ENCODE measurements at regions not wholly inside any gene's neighbourhood (a gene's known extent, or its start where the extent isn't known, plus 50 kb on each side); places are given as distances from the start of the nearest gene placed in this dataset.
"Not testable (repeated sequence)": the region's sequence is repeated elsewhere in the genome, so short reads cannot be mapped to it uniquely, and the experiment has no call there.

GRCh38 chr9:63912451-63912850 lies 1372.6 kb downstream of the FOXD4L5 start:
- not testable (repeated sequence) for DNase-seq

GRCh38 chr9:63909076-63909475 lies 1375.9 kb downstream of the FOXD4L5 start:
- DNase-seq, result not testable (repeated sequence)

DNA sequence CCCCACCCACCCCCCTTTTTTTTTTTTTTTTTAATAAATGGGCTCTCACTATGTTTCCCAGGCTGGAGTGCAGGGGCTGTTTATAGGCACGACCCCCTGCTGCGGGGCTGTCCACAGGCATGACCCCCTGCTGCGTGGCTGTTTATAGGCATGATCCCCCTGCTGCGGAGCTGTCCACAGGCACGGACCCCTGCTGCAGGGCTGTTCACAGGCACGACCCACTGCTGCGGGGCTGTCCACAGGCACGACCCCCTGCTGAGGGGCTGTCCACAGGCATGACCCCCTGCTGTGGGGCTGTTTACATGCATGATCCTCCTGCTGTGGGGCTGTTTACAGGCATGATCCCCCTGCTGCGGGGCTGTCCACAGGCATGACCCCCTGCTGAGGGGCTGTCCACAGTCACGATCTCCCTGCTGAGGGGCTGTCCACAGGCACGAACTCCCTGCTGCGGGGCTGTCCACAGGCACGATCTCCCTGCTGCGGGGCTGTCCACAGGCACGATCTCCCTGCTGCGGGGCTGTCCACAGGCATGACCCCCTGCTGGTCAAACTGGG lies 1385.3 kb downstream of the FOXD4L5 start:
- DNase-seq, result not testable (repeated sequence)

DNA sequence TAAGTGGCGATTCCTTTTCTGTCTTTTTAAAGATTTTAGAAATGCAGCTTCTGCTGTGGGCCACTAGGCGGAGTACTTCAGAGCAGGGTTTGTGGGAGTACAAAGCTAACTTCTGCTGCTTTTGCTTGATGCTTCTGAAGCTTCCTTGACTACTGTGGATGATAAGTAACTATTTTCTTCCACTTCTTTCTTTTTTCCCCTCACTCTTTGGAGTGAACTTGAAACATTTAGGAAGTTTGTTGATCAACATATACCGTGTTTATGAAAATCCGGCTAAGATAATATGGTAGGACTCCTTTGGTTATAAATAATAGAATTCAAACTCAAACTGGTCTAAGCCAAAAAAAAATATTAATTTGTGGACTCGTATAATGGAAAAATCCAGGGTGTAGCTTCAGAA lies 1403.6 kb downstream of the FOXD4L5 start:
- not testable (repeated sequence) for DNase-seq

DNA sequence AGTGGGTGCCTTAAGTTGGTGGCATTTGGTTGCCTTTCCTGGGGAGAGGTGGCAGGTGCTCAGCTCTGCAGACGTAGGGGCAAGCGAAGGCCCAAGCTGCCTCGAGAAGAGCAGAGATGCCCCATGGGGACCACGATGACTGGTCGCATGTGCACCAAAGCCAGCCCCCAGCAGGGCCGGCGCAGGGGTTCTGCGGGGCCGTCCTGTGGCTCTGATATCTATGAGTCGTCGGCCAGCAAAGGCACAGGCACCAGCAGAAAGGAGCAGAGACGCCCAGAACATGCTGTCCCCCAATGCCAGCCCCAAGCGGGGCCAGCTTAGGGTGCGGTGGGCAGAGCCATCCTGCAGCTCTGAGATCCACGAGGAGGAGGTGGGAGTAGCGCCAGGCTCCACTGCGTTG lies 1408.6 kb downstream of the FOXD4L5 start:
- DNase-seq, result not testable (repeated sequence)

GRCh38 chr9:63859475-63860215 lies 1425.4 kb downstream of the FOXD4L5 start:
- no peak for DNase-seq

DNA sequence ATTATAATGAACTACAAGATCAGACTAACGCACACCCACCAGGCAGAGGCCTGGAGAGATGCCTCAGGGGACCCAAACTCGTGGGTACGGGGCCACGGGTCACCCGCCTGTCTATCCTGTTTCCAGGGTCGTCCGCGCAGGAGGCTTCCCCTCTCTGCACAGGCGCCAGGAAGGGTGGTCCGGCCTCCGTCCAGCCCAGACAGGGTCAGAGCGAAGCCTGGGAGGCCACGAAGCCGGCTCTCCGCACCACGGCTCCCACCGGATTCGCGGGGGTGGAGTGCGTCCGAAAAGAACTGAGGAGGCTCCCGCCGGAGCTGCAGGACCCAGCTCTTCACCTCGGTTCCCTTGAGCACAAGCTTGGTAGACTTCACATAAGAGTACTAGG lies 1425.9 kb downstream of the FOXD4L5 start:
- DNase-seq, result not testable (repeated sequence)

GRCh38 chr9:63853140-63853751 lies 1431.8 kb downstream of the FOXD4L5 start:
- DNase-seq, result not testable (repeated sequence)

GRCh38 chr9:63824804-63825203 lies 1460.2 kb downstream of the FOXD4L5 start:
- not testable (repeated sequence) for DNase-seq

GRCh38 chr9:63823375-63824201 lies 1461.4 kb downstream of the FOXD4L5 start:
- not testable (repeated sequence) for DNase-seq

DNA sequence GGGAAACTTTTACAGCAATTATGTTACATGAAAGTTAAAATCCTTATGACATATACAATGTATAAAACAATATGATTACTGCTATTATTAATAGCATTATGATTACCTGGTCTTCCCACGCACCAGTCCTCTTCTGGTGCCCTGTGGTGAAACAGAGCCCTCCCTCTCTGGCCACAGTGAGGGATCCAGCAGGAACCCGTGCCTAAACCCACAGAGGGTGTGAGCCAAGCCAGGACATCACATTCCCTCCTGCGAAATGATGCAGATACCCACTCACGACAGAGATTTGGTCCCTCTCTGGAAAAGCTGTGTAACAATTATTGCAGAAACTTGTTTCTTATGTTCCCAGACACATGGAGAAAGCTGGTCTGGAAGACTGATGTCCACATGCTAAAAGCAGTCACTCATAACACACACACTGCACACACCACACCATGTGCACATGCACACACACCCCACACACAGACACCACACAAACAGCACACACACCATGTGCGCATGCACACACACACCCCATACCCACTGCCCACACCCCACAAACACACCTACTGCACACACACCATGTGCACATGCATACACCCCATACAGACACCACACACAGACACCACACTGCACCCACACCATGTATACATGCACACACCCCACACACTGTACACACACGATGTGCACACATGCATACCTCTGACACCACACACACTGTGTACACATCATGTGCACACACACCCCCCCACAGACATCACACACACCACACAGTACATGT lies 1462.2 kb downstream of the FOXD4L5 start:
- DNase-seq, result not testable (repeated sequence)

- DNase-seq, result not testable (repeated sequence)
These were observed 1463.7 kb downstream of the FOXD4L5 start for GRCh38 chr9:63821293-63821692.

- not testable (repeated sequence) for DNase-seq
These were observed 1464.1 kb downstream of the FOXD4L5 start for GRCh38 chr9:63820882-63821281.

DNA sequence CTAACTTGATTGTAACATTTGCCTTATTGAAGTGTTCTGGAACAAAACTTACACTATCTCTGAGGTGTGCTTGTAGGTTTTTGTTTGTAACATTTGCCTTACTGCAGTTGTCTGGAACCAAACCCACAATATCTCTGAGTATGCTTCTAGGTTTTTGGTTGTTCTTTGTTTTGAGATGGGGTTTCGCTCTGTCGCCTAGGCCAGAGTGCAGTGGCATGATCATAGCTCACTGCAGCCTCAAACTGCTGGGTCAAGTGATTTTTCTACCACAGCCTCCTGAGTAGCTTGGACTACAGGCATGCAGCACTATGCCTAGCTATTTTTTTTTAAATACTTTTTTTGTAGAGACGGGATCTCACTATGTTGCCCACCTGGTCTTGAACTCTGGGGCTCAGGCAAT lies 1464.6 kb downstream of the FOXD4L5 start:
- DNase-seq, result not testable (repeated sequence)

DNA sequence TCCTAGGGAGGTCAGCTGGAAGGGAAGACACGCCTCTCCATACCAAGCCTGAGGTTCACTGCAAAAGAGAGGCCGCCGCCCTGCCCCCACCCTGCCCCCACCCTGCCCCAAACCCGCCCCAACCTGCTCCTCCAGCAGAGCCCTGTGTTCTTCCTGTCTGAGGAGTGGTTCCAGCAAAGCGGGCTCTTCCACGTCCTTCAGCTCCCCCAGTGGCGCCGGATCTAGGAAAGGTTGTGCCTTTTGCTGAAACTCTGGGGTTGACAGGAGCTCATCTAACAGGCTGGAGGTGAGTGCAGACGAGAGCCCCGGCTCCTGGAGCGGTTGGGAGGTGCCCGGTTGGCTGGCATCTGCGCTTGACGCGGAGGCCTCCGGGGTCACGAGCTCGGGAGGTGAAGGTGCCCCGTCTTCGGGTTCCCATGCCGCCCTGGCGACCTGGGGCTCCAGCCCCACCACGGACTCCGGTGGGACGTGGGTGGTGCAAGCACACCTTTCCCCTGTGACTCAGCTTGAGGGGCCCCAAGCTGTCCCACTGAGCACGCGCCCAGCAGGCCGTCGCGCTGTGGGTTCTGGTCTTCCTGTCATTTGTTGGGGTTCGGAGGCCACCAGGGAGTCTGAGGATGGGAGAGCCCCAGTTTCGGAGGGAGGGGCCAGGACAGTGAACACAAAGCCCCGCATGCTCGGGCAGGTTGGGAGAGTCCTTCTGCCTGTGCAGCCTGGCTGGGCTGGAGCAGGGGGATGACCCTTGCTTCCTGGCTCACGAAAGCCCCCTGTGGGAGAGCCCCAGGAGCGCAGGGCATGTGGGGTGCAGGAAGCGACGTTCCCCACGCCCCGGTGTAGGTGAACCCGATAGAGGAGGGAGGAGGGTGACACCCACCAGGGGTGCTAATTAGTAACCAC lies 1467.1 kb downstream of the FOXD4L5 start:
- no peak for DNase-seq

DNA sequence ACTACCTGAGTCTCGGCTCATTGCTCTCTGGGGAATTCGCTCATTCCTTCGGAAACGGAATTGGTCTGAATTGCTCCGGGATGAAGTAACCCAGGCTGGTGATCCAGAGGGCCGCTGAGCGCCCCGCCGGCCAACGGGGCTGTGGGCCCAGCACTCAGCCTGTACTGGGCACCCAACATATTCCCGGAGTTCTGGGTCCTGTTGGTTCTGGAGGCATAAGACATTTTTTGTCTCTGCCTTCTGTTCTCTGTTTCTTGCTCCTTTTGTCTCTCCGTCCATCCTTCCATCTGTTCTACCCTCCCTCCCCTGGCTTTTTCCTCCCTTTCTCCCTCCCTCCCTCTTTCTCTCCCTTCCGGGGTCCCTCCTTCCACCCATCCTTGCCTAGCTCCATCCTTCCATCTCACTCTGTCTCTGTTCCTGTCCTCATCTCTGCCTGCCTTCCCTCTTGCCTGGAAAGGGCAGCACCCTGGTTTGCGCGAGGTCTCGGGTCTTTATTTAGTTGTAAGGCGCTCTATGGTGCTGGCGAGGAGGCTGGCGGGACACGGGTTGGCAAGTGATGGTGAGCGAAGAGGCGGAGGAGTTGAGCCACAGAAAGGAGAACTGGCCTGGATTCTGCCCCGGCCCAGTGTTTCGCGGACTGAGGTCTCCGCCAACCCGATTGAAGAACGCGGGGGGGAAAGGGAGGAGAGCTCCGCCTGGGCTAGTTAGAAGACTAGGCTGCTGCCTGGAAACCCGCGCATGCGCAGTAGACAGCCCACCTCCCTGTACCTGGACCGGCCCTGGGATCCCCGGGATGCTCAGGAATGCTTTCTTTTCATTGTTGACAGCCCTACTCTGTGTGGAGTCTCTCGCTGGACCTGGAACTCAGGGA lies 1468.0 kb downstream of the FOXD4L5 start:
- DNase-seq, result no peak

DNA sequence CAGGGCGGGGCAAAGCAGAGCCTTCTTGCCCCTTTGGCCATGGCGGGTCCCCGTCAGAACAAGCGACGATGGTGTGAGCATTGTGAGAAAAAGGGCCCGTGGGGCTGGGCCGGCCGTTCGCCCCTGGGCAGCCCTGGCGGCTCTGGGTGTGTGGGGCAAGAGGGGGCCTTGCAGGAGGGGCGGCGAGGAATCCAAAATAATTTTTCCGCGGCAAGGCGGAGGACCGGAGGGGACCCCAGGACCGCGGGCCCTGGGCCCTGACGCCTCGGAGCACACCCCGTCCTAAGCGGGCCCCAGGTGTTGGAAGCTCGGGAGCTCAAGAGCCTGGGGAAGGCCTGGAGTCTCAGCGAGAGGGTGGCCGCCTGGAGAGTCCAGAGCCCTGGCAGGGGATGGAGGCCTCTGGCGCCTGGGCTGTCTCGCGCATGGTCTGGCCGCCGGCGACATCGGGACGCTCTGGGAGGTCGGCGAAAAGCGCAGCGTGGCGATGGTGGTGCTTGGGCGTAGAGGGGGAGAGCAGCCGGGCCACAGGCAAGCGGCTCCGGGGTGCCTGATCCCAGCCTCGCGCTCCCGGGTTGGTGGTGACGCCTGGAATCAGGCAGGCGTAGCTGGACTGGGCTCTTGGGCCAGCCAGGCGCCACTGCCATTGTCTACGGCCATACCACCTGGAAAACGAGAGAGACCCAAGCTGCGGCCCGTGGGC lies 1469.9 kb downstream of the FOXD4L5 start:
- DNase-seq, result not testable (repeated sequence)

DNA sequence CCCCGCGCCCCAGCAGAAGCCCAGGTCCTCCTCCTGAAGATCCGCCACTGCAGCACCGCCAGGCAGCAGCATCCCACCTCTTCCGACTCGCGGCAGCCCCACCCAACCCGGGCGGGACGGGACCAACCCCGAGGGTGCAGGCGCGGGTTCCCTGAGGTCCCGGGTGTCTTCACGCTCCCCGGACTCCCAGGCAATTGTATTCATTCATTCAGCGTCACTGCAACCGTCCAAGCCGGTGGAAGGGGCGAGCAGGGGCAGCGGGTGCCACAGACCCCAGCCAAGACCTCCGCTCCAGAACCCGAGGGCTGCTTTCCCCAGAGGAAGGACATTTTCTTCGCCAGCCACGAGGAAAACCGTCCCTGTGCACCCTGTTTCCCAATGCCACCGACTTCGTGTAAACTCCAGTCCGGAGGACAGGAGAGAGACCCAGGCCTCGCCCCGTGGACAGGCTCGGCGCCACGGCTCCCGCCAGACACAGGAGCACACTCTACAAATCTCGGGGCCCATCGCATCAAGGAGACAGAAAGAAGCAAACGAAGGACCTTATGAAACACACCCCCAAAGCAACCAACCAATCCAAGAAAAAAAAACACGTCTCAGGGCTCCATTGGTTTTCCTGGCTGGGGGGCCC lies 1471.5 kb downstream of the FOXD4L5 start:
- DNase-seq, result not testable (repeated sequence)

DNA sequence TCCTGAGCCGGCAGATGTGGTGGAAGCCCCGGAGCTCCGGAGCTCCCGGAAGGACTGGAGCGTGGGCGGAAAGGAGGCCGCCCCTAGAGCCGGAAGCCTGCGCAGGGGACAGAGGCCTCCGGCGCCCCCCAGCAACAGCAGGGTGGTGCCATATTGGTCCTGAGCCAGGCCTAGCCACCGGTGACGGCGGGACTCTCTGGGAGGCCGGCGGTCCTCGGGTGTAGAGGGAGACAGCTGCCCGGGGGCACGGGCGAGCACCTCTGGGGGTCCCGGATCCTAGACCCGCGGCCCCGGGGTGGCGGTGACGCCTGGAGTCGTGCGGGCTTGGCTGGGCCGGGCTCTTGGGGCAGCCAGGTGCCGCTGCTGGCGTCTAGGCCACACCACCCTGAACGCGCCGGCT lies 1472.2 kb downstream of the FOXD4L5 start:
- DNase-seq, result not testable (repeated sequence)

Measured in NK-92 treated with Interleukin-12 subunit alpha and Interleukin-12 subunit beta, amount 100 ng/mL, for 24 hours (cell line).